ENCODE measurements at regions not wholly inside any gene's neighbourhood (a gene's known extent, or its start where the extent isn't known, plus 50 kb on each side); places are given as distances from the start of the nearest gene placed in this dataset.

DNA sequence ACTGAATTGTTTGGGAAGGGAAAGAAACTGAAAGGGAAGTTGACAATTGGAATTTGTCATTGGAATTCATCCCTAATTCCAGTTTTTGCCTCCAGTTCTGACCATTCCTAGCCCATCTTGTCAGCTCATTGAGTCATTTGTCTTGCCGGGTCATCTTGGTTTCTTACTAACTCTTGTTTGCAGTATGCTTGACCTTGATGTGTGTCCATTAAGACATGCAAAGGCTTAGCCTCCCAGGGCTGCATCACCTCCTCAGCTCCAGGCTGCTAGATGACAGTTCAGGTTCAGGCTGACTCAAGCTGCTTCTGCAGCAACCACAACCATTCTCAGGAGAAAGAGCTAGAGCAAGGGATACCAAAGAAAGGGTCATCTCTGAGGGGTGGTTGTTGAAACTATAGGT is 151.3 kb upstream of the PTGFR start:
- Mint-ChIP-seq H3K4me3 (no peak overlapping the region), H3K36me3 (ENCODE audit: low read depth) (no peaks in the 10 kb centered on the region), H3K4me1 (ENCODE audit: low read depth) (no peaks in the 10 kb centered on the region), H3K9me3 (ENCODE audit: insufficient read depth) (no peaks in the 10 kb centered on the region), H3K27me3 (ENCODE audit: low read depth) (no peaks in the 10 kb centered on the region), H3K27ac (no peak overlapping the region)
- ATAC-seq (no peak), DNase-seq (no peak)
- ChIA-PET CTCF (no interaction called here), POLR2A (no interaction called here)

GRCh38 chr1:78340006-78340405 is 150.8 kb upstream of the PTGFR start:
- ATAC-seq (no peak), DNase-seq (no peak)
- Mint-ChIP-seq H3K27me3 (ENCODE audit: low read depth) (no peaks in the 10 kb centered on the region), H3K4me1 (ENCODE audit: low read depth) (no peaks in the 10 kb centered on the region), H3K36me3 (ENCODE audit: low read depth) (no peaks in the 10 kb centered on the region), H3K4me3 (no peak overlapping the region), H3K9me3 (ENCODE audit: insufficient read depth) (no peaks in the 10 kb centered on the region), H3K27ac (no peak overlapping the region)
- POLR2A ChIA-PET: no interaction called here
- CTCF ChIA-PET: no interaction called here

- Mint-ChIP-seq H3K27ac (no peak overlapping the region), H3K4me3 (no peak overlapping the region), H3K9me3 (ENCODE audit: insufficient read depth) (no peaks in the 10 kb centered on the region), H3K27me3 (ENCODE audit: low read depth) (no peaks in the 10 kb centered on the region), H3K4me1 (ENCODE audit: low read depth) (no peaks in the 10 kb centered on the region), H3K36me3 (ENCODE audit: low read depth) (no peaks in the 10 kb centered on the region)
- ATAC-seq (no peak), DNase-seq (no peak)
- ChIA-PET CTCF (no interaction called here), POLR2A (no interaction called here)
These were observed 142.1 kb upstream of the PTGFR start for GRCh38 chr1:78348496-78349284.

DNA sequence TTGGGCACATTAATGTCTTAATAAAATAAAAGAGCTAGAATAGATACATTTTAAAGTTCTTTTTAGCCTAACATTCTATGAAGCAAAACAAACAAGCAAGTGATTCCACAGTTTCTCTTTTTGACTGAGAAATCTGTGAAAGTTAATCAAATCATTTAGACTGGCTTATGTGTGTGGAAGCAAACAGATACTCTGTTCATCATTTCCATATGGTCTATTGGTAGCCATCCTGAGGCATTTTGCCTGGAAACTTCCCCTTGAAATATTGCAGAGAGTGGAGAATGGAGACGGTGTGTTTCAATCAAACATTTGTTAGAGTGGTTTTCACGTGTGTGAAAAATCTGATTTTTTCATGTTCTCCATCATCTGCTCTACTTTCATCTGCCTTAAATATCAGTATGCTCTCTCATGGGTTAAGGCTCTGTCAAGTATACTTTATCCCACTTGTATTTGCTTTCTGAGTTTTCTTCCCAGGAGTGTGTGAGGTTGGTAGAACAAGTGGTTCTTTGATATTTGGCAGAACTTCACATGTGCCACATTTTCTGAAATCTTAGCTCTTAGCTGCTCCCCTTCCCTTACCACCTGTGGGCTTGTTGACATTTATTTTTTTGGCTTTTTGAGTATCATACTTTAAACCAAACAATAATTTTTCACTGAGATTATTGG is 139.1 kb upstream of the PTGFR start:
- Mint-ChIP-seq H3K27ac (no peak overlapping the region), H3K4me1 (ENCODE audit: low read depth) (no peaks in the 10 kb centered on the region), H3K36me3 (ENCODE audit: low read depth) (no peaks in the 10 kb centered on the region), H3K4me3 (no peak overlapping the region), H3K27me3 (ENCODE audit: low read depth) (no peaks in the 10 kb centered on the region), H3K9me3 (ENCODE audit: insufficient read depth) (no peaks in the 10 kb centered on the region)
- POLR2A ChIA-PET: no interaction called here
- CTCF ChIA-PET: no interaction called here
- ATAC-seq (no peak), DNase-seq (no peak)

- Mint-ChIP-seq H3K9me3 (ENCODE audit: insufficient read depth) (no peaks in the 10 kb centered on the region), H3K27me3 (ENCODE audit: low read depth) (no peaks in the 10 kb centered on the region), H3K4me1 (ENCODE audit: low read depth) (no peaks in the 10 kb centered on the region), H3K27ac (no peak overlapping the region), H3K36me3 (ENCODE audit: low read depth) (no peaks in the 10 kb centered on the region), H3K4me3 (no peak overlapping the region)
- ATAC-seq (no peak), DNase-seq (no peak)
- CTCF ChIA-PET: no interaction called here
- POLR2A ChIA-PET: no interaction called here
These were observed 135.1 kb upstream of the PTGFR start for GRCh38 chr1:78355656-78356055.

- Mint-ChIP-seq H3K27ac (no peak overlapping the region), H3K9me3 (ENCODE audit: insufficient read depth) (no peaks in the 10 kb centered on the region), H3K4me3 (no peak overlapping the region), H3K4me1 (ENCODE audit: low read depth) (no peaks in the 10 kb centered on the region), H3K36me3 (ENCODE audit: low read depth) (no peaks in the 10 kb centered on the region), H3K27me3 (ENCODE audit: low read depth) (no peaks in the 10 kb centered on the region)
- ATAC-seq (no peak), DNase-seq (no peak)
- ChIA-PET CTCF (no interaction called here), POLR2A (no interaction called here)
These were observed 132.6 kb upstream of the PTGFR start for GRCh38 chr1:78358165-78358564.

- no peaks in the 10 kb centered on the region for H3K4me1 Mint-ChIP-seq (ENCODE audit: low read depth)
These were observed 131.1 kb upstream of the PTGFR start for GRCh38 chr1:78359666-78360065.

DNA sequence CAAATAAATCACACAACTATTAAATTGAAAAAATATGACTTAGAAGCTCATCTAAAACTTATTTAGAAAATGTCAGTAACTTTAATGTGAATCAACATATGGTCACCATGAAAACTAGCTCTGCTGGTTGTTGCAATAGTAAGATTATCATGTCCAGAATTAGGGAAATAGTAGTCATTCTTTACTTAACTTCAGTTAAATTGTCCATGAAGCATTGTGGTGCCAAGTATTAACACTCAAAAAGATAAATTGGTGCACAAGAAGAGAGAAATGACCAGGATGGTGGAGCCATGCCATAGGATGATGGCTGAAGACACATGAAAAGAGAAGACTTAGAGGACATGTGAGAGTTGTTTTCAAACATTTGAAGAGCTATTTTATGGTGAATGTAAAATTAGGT is 130.2 kb upstream of the PTGFR start:
- DNase-seq: no peak
- ChIA-PET CTCF (interaction anchor here (1.1 kb wide), 1 partner anchor 15 kb away, joined by 4 read pairs; no protein-coding TSS in a partner anchor), POLR2A (no interaction called here)
- Mint-ChIP-seq H3K4me1 (ENCODE audit: low read depth) (no peaks in the 10 kb centered on the region), H3K27ac (no peak overlapping the region), H3K27me3 (ENCODE audit: low read depth) (no peaks in the 10 kb centered on the region), H3K4me3 (no peak overlapping the region), H3K36me3 (ENCODE audit: low read depth) (no peaks in the 10 kb centered on the region), H3K9me3 (ENCODE audit: insufficient read depth) (no peaks in the 10 kb centered on the region)
- ATAC-seq: no peak

More at GRCh38 chr1:78359666-78360065, 131.1 kb upstream of the PTGFR start:
- no peak overlapping the region for H3K4me3 Mint-ChIP-seq
- POLR2A ChIA-PET: no interaction called here
- no peaks in the 10 kb centered on the region for H3K36me3 Mint-ChIP-seq (ENCODE audit: low read depth)
- H3K27me3 Mint-ChIP-seq (ENCODE audit: low read depth): no peaks in the 10 kb centered on the region
- DNase-seq (no peak), ATAC-seq (no peak)
- H3K27ac Mint-ChIP-seq: no peak overlapping the region
- CTCF ChIA-PET: no interaction called here
- H3K9me3 Mint-ChIP-seq (ENCODE audit: insufficient read depth): no peaks in the 10 kb centered on the region

GRCh38 chr1:78367700-78368099 is 123.1 kb upstream of the PTGFR start:
- Mint-ChIP-seq H3K9me3 (ENCODE audit: insufficient read depth) (no peaks in the 10 kb centered on the region), H3K27me3 (ENCODE audit: low read depth) (no peaks in the 10 kb centered on the region), H3K4me3 (no peak overlapping the region), H3K36me3 (ENCODE audit: low read depth) (no peaks in the 10 kb centered on the region), H3K27ac (no peak overlapping the region), H3K4me1 (ENCODE audit: low read depth) (no peaks in the 10 kb centered on the region)
- DNase-seq: no peak
- ChIA-PET CTCF (no interaction called here), POLR2A (no interaction called here)
- ATAC-seq: no peak

- ChIA-PET CTCF (no interaction called here), POLR2A (no interaction called here)
- no peak for ATAC-seq
- no peaks in the 10 kb centered on the region for H3K9me3 Mint-ChIP-seq (ENCODE audit: insufficient read depth)
- H3K27me3 Mint-ChIP-seq (ENCODE audit: low read depth): no peaks in the 10 kb centered on the region
- no peaks in the 10 kb centered on the region for H3K4me1 Mint-ChIP-seq (ENCODE audit: low read depth)
- H3K4me3 Mint-ChIP-seq: no peak overlapping the region
- no peaks in the 10 kb centered on the region for H3K36me3 Mint-ChIP-seq (ENCODE audit: low read depth)
- no peak for DNase-seq
- no peak overlapping the region for H3K27ac Mint-ChIP-seq
These were observed 121.2 kb upstream of the PTGFR start for GRCh38 chr1:78369546-78369945.

GRCh38 chr1:78370356-78370755 is 120.4 kb upstream of the PTGFR start:
- Mint-ChIP-seq H3K36me3 (ENCODE audit: low read depth) (no peaks in the 10 kb centered on the region), H3K4me1 (ENCODE audit: low read depth) (no peaks in the 10 kb centered on the region), H3K27me3 (ENCODE audit: low read depth) (no peaks in the 10 kb centered on the region), H3K9me3 (ENCODE audit: insufficient read depth) (no peaks in the 10 kb centered on the region), H3K4me3 (no peak overlapping the region), H3K27ac (no peak overlapping the region)
- ATAC-seq (no peak), DNase-seq (no peak)
- ChIA-PET POLR2A (no interaction called here), CTCF (no interaction called here)

DNA sequence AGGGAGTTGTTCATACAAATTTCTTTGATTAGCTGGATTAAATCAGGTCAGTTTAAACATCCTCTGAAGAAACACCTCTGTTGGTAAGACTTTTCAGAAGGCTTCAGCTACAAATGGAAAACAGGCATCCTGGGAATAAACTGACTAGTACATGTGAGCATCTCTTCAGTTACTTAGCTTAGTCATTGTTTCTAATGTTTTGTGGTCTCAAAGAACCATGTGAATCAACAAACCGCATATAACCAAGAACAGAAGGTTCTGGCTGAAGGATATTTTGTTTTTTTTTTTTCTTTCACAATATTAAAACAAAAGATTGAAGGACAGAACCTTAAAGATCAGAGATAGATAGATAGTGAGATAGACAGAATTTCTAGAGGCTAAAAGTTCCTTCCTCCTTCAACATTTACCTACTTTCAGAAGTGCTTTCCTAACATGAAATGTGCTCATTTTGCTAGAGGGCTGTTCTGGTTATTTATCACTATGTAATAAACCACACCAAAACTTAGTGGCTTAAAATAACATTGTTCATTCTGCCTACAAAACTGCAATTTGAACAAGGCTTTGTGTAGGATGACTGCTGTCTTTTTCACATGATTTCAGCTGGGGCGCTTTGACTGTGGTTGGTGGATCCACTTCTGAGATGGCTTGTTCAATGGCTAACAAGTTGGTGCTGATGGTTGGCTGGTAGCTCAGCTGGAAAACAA is 119.8 kb upstream of the PTGFR start:
- H3K9me3 Mint-ChIP-seq (ENCODE audit: insufficient read depth): no peaks in the 10 kb centered on the region
- no peak for ATAC-seq
- ChIA-PET POLR2A (no interaction called here), CTCF (interaction anchor here (0.5 kb wide), 1 partner anchor 188 kb away, joined by 4 read pairs; no protein-coding TSS in a partner anchor)
- no peaks in the 10 kb centered on the region for H3K4me1 Mint-ChIP-seq (ENCODE audit: low read depth)
- H3K36me3 Mint-ChIP-seq (ENCODE audit: low read depth): no peaks in the 10 kb centered on the region
- H3K27me3 Mint-ChIP-seq (ENCODE audit: low read depth): no peaks in the 10 kb centered on the region
- H3K4me3 Mint-ChIP-seq: no peak overlapping the region
- H3K27ac Mint-ChIP-seq: no peak overlapping the region
- DNase-seq: no peak

Measured in activated CD8-positive, alpha-beta T cell treated with anti-CD3 and anti-CD28 coated beads, Interleukin-2, amount 10 ng/mL, durations not matched to agents 7 days and 5 days (primary cell).